HepG2 (cell line): ENCODE measurements at regions not wholly inside any gene's neighbourhood (a gene's known extent, or its start where the extent isn't known, plus 50 kb on each side); places are given as distances from the start of the nearest gene placed in this dataset.

Experiments used
- ATAC-seq: fragments of 200-7000 bp; cut with Tn5 transposase; 3 replicates; pipeline ENCODE4 v1.9.1; 2020; ENCODE audit warnings: mild to moderate bottlenecking, moderate library complexity
- BruUV-seq: library from RNA; stranded (reverse); fragments of 400-500 nt; replicated peaks from 2 replicates; lab custom pipeline; 2021; lab: Mats Ljungman, UMichigan
- CTCF ChIA-PET: fragments of 300-600 bp; formaldehyde crosslinking; extraction: SDS; loops from one replicate; lab custom pipeline; 2021; ENCODE audit warnings: low total read pairs, inconsistent platforms, low intra/inter-chr PET ratio; lab: Yijun Ruan, JAX
- POLR2A ChIA-PET: fragments of 350-600 bp; sonication (Branson Sonifier 250); formaldehyde crosslinking; loops from one replicate; lab custom pipeline; 2020; ENCODE audit warnings: antibody characterized with exemption, inconsistent platforms; lab: Yijun Ruan, JAX
- DNase-seq: peaks from one replicate; pipeline ENCODE4 v3.0.0-alpha.2; 2015; ENCODE audit warnings: low spot score
- FAIRE-seq: peaks from 3 replicates; lab custom pipeline; 2011; peaks lifted over from hg19 to GRCh38; lab: Jason Lieb, UNC
- H2AFZ ChIP-seq: one replicate; pipeline ENCODE4 v1.6.1; 2011; ENCODE audit warnings: low read length, inconsistent platforms
- H3K27ac ChIP-seq: fragments of 300-600 bp; 3 replicates; pipeline ENCODE4 v1.8.0; 2011; ENCODE audit warnings: mixed run types, mild to moderate bottlenecking, mixed read lengths, low read length, inconsistent platforms; ENCODE audit not compliant: insufficient read depth; ENCODE audit errors: extremely low read length
- H3K27me3 ChIP-seq, 2 experiments: fragments of 200-600 bp in 1 of 2; 2 replicates in 1 of 2; 3 replicates in 1 of 2; pipeline versions ENCODE4 v1.6.0 to v1.8.0; 2011; ENCODE audit warnings: low read length in 2 of 2, mild to moderate bottlenecking in 2 of 2, moderate library complexity in 2 of 2, inconsistent platforms in 1 of 2; ENCODE audit not compliant: insufficient read depth in 2 of 2, control insufficient read depth in 1 of 2
- H3K36me3 ChIP-seq, 2 experiments: fragments of 200-600 bp in 1 of 2; replicated peaks in 1 of 2; 2 replicates in 1 of 2; 3 replicates in 1 of 2; pipeline versions ENCODE4 v1.5.1 to v1.8.0; 2011; ENCODE audit warnings: low read length in 2 of 2, inconsistent platforms in 1 of 2; ENCODE audit not compliant: insufficient read depth in 2 of 2, control insufficient read depth in 1 of 2
- H3K4me1 ChIP-seq: 2 replicates; pipeline ENCODE4 v1.5.1; 2012; ENCODE audit warnings: low read length, inconsistent platforms; ENCODE audit not compliant: insufficient read depth
- H3K4me2 ChIP-seq: 2 replicates; pipeline ENCODE4 v1.6.0; 2011; ENCODE audit warnings: low read depth, low read length, inconsistent platforms
- H3K4me3 ChIP-seq, 3 experiments: fragments of 200-600 bp in 1 of 3; sonication (generic), shearing (Covaris generic) in 1 of 3; replicated peaks in 1 of 3; 2 replicates each; pipeline ENCODE4 v1.5.1; 2011 to 2016; ENCODE audit warnings: low read length in 3 of 3, inconsistent platforms in 2 of 3, low read depth in 2 of 3, mild to moderate bottlenecking in 2 of 3, control low read depth in 1 of 3, mixed read lengths in 1 of 3; ENCODE audit not compliant: insufficient read depth in 1 of 3
- H3K79me2 ChIP-seq: one replicate; pipeline ENCODE4 v1.6.1; 2011; ENCODE audit warnings: low read length, inconsistent platforms; ENCODE audit not compliant: insufficient read depth
- H3K9ac ChIP-seq: 2 replicates; pipeline ENCODE4 v1.6.0; 2011; ENCODE audit warnings: mild to moderate bottlenecking, low read depth, low read length, inconsistent platforms; ENCODE audit not compliant: insufficient read depth
- H3K9me3 ChIP-seq: 2 replicates; pipeline ENCODE4 v1.5.1; 2012; ENCODE audit warnings: mild to moderate bottlenecking, low read length
- H4K20me1 ChIP-seq: 2 replicates; pipeline ENCODE4 v1.6.0; 2011; ENCODE audit warnings: inconsistent platforms, mild to moderate bottlenecking, low read length, moderate library complexity; ENCODE audit not compliant: insufficient read depth
- ARHGAP35 ChIP-seq: sonication (generic); formaldehyde crosslinking; IDR thresholded peaks from 2 replicates; pipeline ENCODE4 v1.9.0; 2022; ENCODE audit warnings: mild to moderate bottlenecking, inconsistent platforms, moderate library complexity, missing genetic modification reagents, borderline replicate concordance
- CHD4 ChIP-seq: fragments of 200-600 bp; sonication (generic); IDR thresholded peaks from 2 replicates; pipeline ENCODE4 v1.7.0; 2017; ENCODE audit warnings: mild to moderate bottlenecking, low read length, borderline replicate concordance
- HBP1 ChIP-seq: IDR thresholded peaks from 2 replicates; pipeline ENCODE4 v1.6.1; 2016; ENCODE audit warnings: low read depth, control low read depth
- MAZ ChIP-seq, 2 experiments: sonication (generic) in 1 of 2; formaldehyde crosslinking in 1 of 2; IDR thresholded peaks; 2 replicates each; pipeline versions ENCODE4 v1.5.0 to v1.6.1; 2012 to 2020; ENCODE audit warnings: low read depth in 2 of 2, mild to moderate bottlenecking in 2 of 2, borderline replicate concordance in 1 of 2, improper control_type of control experiment in 1 of 2, low read length in 1 of 2, missing genetic modification reagents in 1 of 2, moderate library complexity in 1 of 2
- MIXL1 ChIP-seq: IDR thresholded peaks from 2 replicates; pipeline ENCODE4 v1.6.1; 2016
- NBN ChIP-seq: fragments of 450-650 bp; conservative IDR thresholded peaks from 2 replicates; pipeline ENCODE4 v1.6.1; 2017
- NFKB2 ChIP-seq: sonication (generic); formaldehyde crosslinking; IDR thresholded peaks from 2 replicates; pipeline ENCODE4 v1.4.0; 2020; ENCODE audit warnings: missing genetic modification reagents, borderline replicate concordance
- NFRKB ChIP-seq: fragments of 450-650 bp; IDR thresholded peaks from 2 replicates; pipeline ENCODE4 v1.6.1; 2017
- TOE1 ChIP-seq: sonication (generic); formaldehyde crosslinking; IDR thresholded peaks from 2 replicates; pipeline ENCODE4 v1.4.0; 2020; ENCODE audit warnings: mild to moderate bottlenecking, missing genetic modification reagents
- ZFX ChIP-seq: sonication (generic); formaldehyde crosslinking; IDR thresholded peaks from 2 replicates; pipeline ENCODE4 v1.4.0; 2020; ENCODE audit warnings: mild to moderate bottlenecking, low read depth, missing genetic modification reagents, moderate library complexity
- ZMYM3 ChIP-seq: sonication (generic); formaldehyde crosslinking; IDR thresholded peaks from 2 replicates; pipeline ENCODE4 v1.5.1; 2020; ENCODE audit warnings: mild to moderate bottlenecking, missing genetic modification reagents
- ZNF234 ChIP-seq: sonication (generic); formaldehyde crosslinking; conservative IDR thresholded peaks from 2 replicates; pipeline ENCODE4 v1.5.1; 2020; ENCODE audit warnings: mild to moderate bottlenecking, missing genetic modification reagents
- ZNF567 ChIP-seq: sonication (generic); formaldehyde crosslinking; IDR thresholded peaks from 2 replicates; pipeline ENCODE4 v1.8.1; 2023; ENCODE audit warnings: mild to moderate bottlenecking, missing genetic modification reagents, borderline replicate concordance
- ZSCAN20 ChIP-seq: sonication (generic); formaldehyde crosslinking; IDR thresholded peaks from 2 replicates; pipeline ENCODE4 v1.4.0; 2020; ENCODE audit warnings: missing genetic modification reagents, mild to moderate bottlenecking, borderline replicate concordance
- WGBS: methylation state at CpG from one replicate; pipeline ENCODE4 v1.1.6; 2017; ENCODE audit warnings: low lambda C conversion rate; 5-methylcytosine and 5-hydroxymethylcytosine counted together
- in situ Hi-C: cut with HindIII; loops from 2 replicates; pipeline ENCODE4 v1.10.0; 2017; ENCODE audit warnings: low pct_unique_long_range_greater_than_20kb; ENCODE audit not compliant: extremely low pct_ligation_motif_present
- intact Hi-C: fragments of 100-400 bp; cut with micrococcal nuclease; formaldehyde crosslinking; loops from one replicate; pipeline ENCODE4 v1.10.0; 2022; ENCODE audit not compliant: unreplicated experiment
- TF ChIP-seq, protein P1 (sequence below), 2 experiments: sonication (generic) in 1 of 2; formaldehyde crosslinking in 1 of 2; IDR thresholded peaks; 2 replicates each; pipeline versions ENCODE4 v1.4.0 to v1.6.1; 2016 to 2020; ENCODE audit warnings: borderline replicate concordance in 1 of 2, low read depth in 1 of 2, mild to moderate bottlenecking in 1 of 2, missing genetic modification reagents in 1 of 2
- TF ChIP-seq, protein P2 (sequence below): sonication (generic); formaldehyde crosslinking; IDR thresholded peaks from 2 replicates; pipeline ENCODE4 v1.5.1; 2020; ENCODE audit warnings: missing genetic modification reagents, mild to moderate bottlenecking, borderline replicate concordance

GRCh38 chrX:109872021-109872732 lies 130.7 kb upstream of the TMEM164 start (continued):
- TF ChIP-seq, protein P1, sequence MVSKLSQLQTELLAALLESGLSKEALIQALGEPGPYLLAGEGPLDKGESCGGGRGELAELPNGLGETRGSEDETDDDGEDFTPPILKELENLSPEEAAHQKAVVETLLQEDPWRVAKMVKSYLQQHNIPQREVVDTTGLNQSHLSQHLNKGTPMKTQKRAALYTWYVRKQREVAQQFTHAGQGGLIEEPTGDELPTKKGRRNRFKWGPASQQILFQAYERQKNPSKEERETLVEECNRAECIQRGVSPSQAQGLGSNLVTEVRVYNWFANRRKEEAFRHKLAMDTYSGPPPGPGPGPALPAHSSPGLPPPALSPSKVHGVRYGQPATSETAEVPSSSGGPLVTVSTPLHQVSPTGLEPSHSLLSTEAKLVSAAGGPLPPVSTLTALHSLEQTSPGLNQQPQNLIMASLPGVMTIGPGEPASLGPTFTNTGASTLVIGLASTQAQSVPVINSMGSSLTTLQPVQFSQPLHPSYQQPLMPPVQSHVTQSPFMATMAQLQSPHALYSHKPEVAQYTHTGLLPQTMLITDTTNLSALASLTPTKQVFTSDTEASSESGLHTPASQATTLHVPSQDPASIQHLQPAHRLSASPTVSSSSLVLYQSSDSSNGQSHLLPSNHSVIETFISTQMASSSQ (IDR thresholded peaks at IDR 0.05; ENCODE audit: low read depth), result peak; percentile 42; the same call in 1 of the 2 replicates
- TF ChIP-seq, protein P1 (CRISPR knock-in tag; IDR thresholded peaks at IDR 0.05; ENCODE audit: borderline replicate concordance), result no peak
- no peak for TF ChIP-seq ARHGAP35
- TF ChIP-seq NFRKB, result no peak
- TF ChIP-seq MIXL1 (CRISPR knock-in tag), result peak; percentile 25; the same call in 1 of the 2 replicates
- no peak for TF ChIP-seq ZFX (CRISPR knock-in tag)
- TF ChIP-seq NFKB2 (CRISPR knock-in tag), result no peak

- CTCF ChIA-PET, result no interaction called here
- TF ChIP-seq NBN, result no peak
- no peak for TF ChIP-seq TOE1
- no peak for TF ChIP-seq ZNF567 (CRISPR knock-in tag)
- TF ChIP-seq ZSCAN20 (CRISPR knock-in tag), result no peak
- no peak for TF ChIP-seq MAZ (IDR thresholded peaks at IDR 0.05; ENCODE audit: borderline replicate concordance, low read depth, low read length)
- TF ChIP-seq MAZ (CRISPR knock-in tag; IDR thresholded peaks at IDR 0.05; ENCODE audit: low read depth), result no peak
- TF ChIP-seq CHD4, result no peak
- no peak for TF ChIP-seq ZNF234 (CRISPR knock-in tag)
- no peak for TF ChIP-seq HBP1 (CRISPR knock-in tag)
- TF ChIP-seq, protein P2, sequence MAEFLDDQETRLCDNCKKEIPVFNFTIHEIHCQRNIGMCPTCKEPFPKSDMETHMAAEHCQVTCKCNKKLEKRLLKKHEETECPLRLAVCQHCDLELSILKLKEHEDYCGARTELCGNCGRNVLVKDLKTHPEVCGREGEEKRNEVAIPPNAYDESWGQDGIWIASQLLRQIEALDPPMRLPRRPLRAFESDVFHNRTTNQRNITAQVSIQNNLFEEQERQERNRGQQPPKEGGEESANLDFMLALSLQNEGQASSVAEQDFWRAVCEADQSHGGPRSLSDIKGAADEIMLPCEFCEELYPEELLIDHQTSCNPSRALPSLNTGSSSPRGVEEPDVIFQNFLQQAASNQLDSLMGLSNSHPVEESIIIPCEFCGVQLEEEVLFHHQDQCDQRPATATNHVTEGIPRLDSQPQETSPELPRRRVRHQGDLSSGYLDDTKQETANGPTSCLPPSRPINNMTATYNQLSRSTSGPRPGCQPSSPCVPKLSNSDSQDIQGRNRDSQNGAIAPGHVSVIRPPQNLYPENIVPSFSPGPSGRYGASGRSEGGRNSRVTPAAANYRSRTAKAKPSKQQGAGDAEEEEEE, result no peak
- TF ChIP-seq ZMYM3, result no peak
Observed at GRCh38 chrX:109873574-109873973, 129.3 kb upstream of the TMEM164 start.

More at GRCh38 chrX:109873574-109873973, 129.3 kb upstream of the TMEM164 start:
- WGBS, result 96% methylated on average over 1 of the region's 1 CpG
- H3K27me3 ChIP-seq, result no peaks in the 10 kb centered on the region
- H3K4me1 ChIP-seq, result peaks cover 28% of the 10 kb centered on the region
- intact Hi-C loops (no loop called here), in situ Hi-C loops (no loop called here)
- BruUV-seq, result no TSS peak
- no peak for ATAC-seq
- POLR2A ChIA-PET, result no interaction called here
- no peak overlapping the region for H3K9ac ChIP-seq
- H3K27ac ChIP-seq, result no peak overlapping the region
- no peak overlapping the region for H3K4me3 ChIP-seq
- H4K20me1 ChIP-seq, result no peaks in the 10 kb centered on the region
- H3K79me2 ChIP-seq, result no peaks in the 10 kb centered on the region
- no peak overlapping the region for H3K4me2 ChIP-seq
- no peak for FAIRE-seq
- no peaks in the 10 kb centered on the region for H3K9me3 ChIP-seq
- H2AFZ ChIP-seq, result no peak overlapping the region
- no peaks in the 10 kb centered on the region for H3K36me3 ChIP-seq
- DNase-seq, result no peak
